AG04449 (cell line): ENCODE measurements at regions not wholly inside any gene's neighbourhood (a gene's known extent, or its start where the extent isn't known, plus 50 kb on each side); places are given as distances from the start of the nearest gene placed in this dataset.

ENCODE experiments used
- CTCF ChIA-PET: fragments of 350-600 bp; formaldehyde crosslinking; extraction: SDS; loops from one replicate; lab custom pipeline; 2021; ENCODE audit warnings: antibody characterized with exemption; lab: Yijun Ruan, JAX
- POLR2A ChIA-PET: fragments of 400-600, 350-600 bp; formaldehyde crosslinking; extraction: SDS; loops from one replicate; lab custom pipeline; 2020; ENCODE audit warnings: antibody characterized with exemption, inconsistent platforms; lab: Yijun Ruan, JAX
- DNase-seq: peaks from one replicate; pipeline ENCODE4 v3.0.0-alpha.2; 2010; ENCODE audit warnings: low read depth, low spot score
- H3K4me3 ChIP-seq: 2 replicates; pipeline ENCODE4 v1.5.1; 2011; ENCODE audit warnings: low read depth, mild to moderate bottlenecking, control low read depth, low read length
- CTCF ChIP-seq: IDR thresholded peaks from one replicate; pipeline ENCODE4 v1.5.1; 2011; ENCODE audit warnings: mild to moderate bottlenecking, moderate library complexity, low read length, control low read depth, inconsistent platforms; ENCODE audit not compliant: insufficient read depth; ENCODE audit errors: missing control alignments

- ChIA-PET POLR2A (no interaction called here), CTCF (no interaction called here)
- H3K4me3 ChIP-seq = no peak overlapping the region
- DNase-seq = no peak
- no peak for TF ChIP-seq CTCF
These were observed 954.3 kb upstream of the ACVR2A start for GRCh38 chr2:146890491-146890890.

- CTCF ChIA-PET = no interaction called here
- POLR2A ChIA-PET = no interaction called here
- no peak for DNase-seq
These were observed 964.9 kb upstream of the ACVR2A start for GRCh38 chr2:146879882-146880281.

GRCh38 chr2:146874260-146874658 is 970.6 kb upstream of the ACVR2A start:
- POLR2A ChIA-PET = no interaction called here

More at GRCh38 chr2:146879882-146880281, 964.9 kb upstream of the ACVR2A start:
- no peak for TF ChIP-seq CTCF
- no peak overlapping the region for H3K4me3 ChIP-seq

GRCh38 chr2:146873646-146874259 is 971.1 kb upstream of the ACVR2A start:
- ChIA-PET POLR2A (no interaction called here), CTCF (no interaction called here)
- H3K4me3 ChIP-seq = no peak overlapping the region
- no peak for TF ChIP-seq CTCF
- no peak for DNase-seq

More at GRCh38 chr2:146874260-146874658, 970.6 kb upstream of the ACVR2A start:
- no peak for TF ChIP-seq CTCF
- CTCF ChIA-PET = no interaction called here
- H3K4me3 ChIP-seq = no peak overlapping the region
- DNase-seq = no peak

- H3K4me3 ChIP-seq = no peak overlapping the region
- ChIA-PET CTCF (no interaction called here), POLR2A (no interaction called here)
- no peak for DNase-seq
- no peak for TF ChIP-seq CTCF
These were observed 971.8 kb upstream of the ACVR2A start for GRCh38 chr2:146873056-146873455.

GRCh38 chr2:146870691-146871090 is 974.1 kb upstream of the ACVR2A start:
- no peak for TF ChIP-seq CTCF
- DNase-seq = no peak
- H3K4me3 ChIP-seq = no peak overlapping the region
- ChIA-PET POLR2A (no interaction called here), CTCF (no interaction called here)
